ENCODE measurements at regions not wholly inside any gene's neighbourhood (a gene's known extent, or its start where the extent isn't known, plus 50 kb on each side); places are given as distances from the start of the nearest gene placed in this dataset.

DNA sequence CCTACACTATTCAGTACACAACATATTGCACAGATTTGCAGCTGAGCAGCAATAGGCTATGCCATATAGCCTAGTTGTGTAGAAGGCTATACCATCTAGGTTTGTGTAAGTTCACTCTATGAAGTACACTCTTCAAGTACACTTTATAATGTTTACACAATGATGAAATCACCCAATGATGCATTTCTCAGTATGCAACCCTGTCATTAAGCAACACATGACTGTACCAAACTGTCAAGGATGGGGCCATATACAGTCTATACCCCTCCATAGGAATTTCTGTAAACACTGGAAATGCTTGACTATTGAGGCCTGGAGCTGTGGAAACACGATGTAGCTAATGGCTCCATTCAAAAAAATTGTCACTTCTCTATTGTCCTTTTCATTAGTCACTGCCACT is 535.4 kb downstream of the EPM2A start:
- Histone ChIP-seq H3K36me3 (no peaks in the 10 kb centered on the region), H3K27ac (no peak overlapping the region), H3K4me3 (no peak overlapping the region), H3K4me1 (ENCODE audit: control insufficient read depth in 1 of 2, low read depth in 2 of 2) (no peaks in the 10 kb centered on the region), H3K9me3 (no peaks in the 10 kb centered on the region), H3K27me3 (replicated peaks; ENCODE audit: insufficient read depth) (no peaks in the 10 kb centered on the region)
- TF ChIP-seq, protein P1, sequence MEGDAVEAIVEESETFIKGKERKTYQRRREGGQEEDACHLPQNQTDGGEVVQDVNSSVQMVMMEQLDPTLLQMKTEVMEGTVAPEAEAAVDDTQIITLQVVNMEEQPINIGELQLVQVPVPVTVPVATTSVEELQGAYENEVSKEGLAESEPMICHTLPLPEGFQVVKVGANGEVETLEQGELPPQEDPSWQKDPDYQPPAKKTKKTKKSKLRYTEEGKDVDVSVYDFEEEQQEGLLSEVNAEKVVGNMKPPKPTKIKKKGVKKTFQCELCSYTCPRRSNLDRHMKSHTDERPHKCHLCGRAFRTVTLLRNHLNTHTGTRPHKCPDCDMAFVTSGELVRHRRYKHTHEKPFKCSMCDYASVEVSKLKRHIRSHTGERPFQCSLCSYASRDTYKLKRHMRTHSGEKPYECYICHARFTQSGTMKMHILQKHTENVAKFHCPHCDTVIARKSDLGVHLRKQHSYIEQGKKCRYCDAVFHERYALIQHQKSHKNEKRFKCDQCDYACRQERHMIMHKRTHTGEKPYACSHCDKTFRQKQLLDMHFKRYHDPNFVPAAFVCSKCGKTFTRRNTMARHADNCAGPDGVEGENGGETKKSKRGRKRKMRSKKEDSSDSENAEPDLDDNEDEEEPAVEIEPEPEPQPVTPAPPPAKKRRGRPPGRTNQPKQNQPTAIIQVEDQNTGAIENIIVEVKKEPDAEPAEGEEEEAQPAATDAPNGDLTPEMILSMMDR (IDR thresholded peaks at IDR 0.05): no peak
- DNase-seq (ENCODE audit: low spot score): no peak
- ATAC-seq (ENCODE audit: insufficient number of reproducible peaks, low FRiP score, low read depth): no peak

DNA sequence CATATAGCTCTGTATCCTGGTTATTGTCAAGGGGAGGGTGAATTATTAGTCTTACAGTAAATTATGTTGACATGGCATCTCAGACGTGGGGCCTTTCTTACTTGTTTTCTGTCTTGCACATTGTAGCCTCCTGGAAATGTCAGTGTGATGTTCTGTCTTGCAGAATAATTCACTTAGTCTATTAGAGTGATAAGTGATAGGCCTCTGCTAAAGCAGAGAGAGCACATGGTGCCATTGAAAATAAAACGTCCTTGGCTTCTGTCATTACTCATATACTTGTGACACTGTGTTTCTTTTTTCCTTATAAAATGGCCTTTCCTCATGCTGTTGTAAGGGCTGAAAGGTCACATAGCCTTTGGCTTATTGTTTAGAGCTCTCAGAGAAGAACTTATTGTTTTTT is 531.0 kb downstream of the EPM2A start:
- TF ChIP-seq, protein P1 (IDR thresholded peaks at IDR 0.05): no peak
- Histone ChIP-seq H3K36me3 (no peaks in the 10 kb centered on the region), H3K27ac (no peak overlapping the region), H3K4me1 (ENCODE audit: control insufficient read depth in 1 of 2, low read depth in 2 of 2) (no peaks in the 10 kb centered on the region), H3K27me3 (replicated peaks; ENCODE audit: insufficient read depth) (no peaks in the 10 kb centered on the region), H3K9me3 (no peaks in the 10 kb centered on the region), H3K4me3 (no peak overlapping the region)
- no peak for ATAC-seq (ENCODE audit: insufficient number of reproducible peaks, low FRiP score, low read depth)
- no peak for DNase-seq (ENCODE audit: low spot score)

DNA sequence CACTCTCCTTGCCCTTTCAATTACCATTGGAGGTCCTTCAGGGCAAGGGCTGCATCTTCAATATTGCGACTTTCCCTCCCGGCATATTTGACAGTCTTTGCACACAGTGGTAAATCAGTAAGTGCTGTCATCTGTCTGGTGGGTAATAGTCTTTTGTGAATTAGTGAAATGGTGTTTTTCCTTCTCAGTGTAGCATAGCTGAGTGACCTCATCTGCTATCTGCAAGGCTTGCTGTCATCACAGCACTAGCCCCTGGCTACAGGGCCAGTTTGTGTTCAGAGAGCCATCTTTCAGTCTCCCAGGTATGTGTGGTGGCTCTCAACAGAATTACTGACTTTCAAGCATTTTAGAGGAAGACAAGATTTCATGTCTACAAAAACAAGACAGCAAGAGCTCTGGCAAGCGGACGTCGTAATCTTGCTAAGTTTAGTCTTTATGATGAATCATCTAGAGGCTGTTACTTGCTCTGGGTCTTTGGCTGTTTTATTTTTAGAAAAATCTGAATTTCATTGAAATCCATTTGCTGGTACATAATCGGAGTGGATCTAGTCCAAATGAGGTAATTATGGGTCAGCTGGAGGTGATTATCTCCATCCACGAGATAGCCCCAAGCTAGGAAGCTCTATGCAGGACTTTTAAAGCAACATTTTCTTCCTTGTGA is 528.9 kb downstream of the EPM2A start:
- ATAC-seq (ENCODE audit: insufficient number of reproducible peaks, low FRiP score, low read depth) (no peak), DNase-seq (ENCODE audit: low spot score) (no peak)
- no peaks in the 10 kb centered on the region for H3K9me3 ChIP-seq
- no peak overlapping the region for H3K27ac ChIP-seq
- H3K36me3 ChIP-seq: no peaks in the 10 kb centered on the region
- H3K4me3 ChIP-seq: no peak overlapping the region
- TF ChIP-seq, protein P1 (IDR thresholded peaks at IDR 0.05): no peak
- no peaks in the 10 kb centered on the region for H3K4me1 ChIP-seq (ENCODE audit: control insufficient read depth in 1 of 2, low read depth in 2 of 2)
- no peaks in the 10 kb centered on the region for H3K27me3 ChIP-seq (replicated peaks; ENCODE audit: insufficient read depth)

DNA sequence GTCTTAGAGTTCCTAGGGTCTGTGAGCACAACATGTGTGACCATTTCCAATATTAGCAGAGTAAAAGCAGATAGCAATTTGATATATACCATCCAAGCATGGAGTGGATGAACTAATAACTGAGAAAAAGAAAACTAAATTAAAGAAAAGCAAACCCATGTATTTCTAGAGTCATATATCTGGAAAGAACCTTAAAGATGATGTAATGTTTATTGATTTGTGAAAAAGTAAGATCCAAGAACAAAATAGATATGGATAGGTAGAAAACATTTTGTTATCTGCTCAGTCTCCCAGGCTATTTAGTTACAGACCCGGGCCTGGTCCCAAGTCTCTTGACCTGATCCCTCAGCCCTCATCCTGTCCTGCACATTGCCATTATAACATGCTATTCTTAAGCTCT is 526.8 kb downstream of the EPM2A start:
- DNase-seq (ENCODE audit: low spot score) (no peak), ATAC-seq (ENCODE audit: insufficient number of reproducible peaks, low FRiP score, low read depth) (no peak)
- Histone ChIP-seq H3K27me3 (replicated peaks; ENCODE audit: insufficient read depth) (no peaks in the 10 kb centered on the region), H3K27ac (no peak overlapping the region), H3K4me1 (ENCODE audit: control insufficient read depth in 1 of 2, low read depth in 2 of 2) (no peaks in the 10 kb centered on the region), H3K4me3 (no peak overlapping the region), H3K36me3 (no peaks in the 10 kb centered on the region), H3K9me3 (no peaks in the 10 kb centered on the region)
- TF ChIP-seq, protein P1 (IDR thresholded peaks at IDR 0.05): no peak

DNA sequence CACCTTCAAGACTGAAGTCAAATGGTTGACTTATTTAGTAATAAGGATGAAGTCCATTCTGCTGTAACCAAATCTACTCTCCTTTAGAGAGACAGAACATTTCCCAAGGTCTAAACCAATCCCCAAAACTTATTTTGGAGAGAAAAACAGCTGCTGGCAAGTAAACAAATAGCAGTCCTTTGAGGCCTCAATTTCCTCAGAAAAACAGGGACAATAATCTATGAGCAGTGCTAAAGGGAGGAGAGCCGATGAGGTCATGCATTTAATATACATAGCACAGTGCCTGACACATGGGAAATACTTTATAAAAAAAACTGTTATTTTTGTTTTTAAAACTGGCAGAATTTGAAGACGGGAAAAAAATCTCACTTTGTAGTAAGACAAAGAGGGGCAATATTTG is 526.0 kb downstream of the EPM2A start:
- H3K27ac ChIP-seq: no peak overlapping the region
- H3K27me3 ChIP-seq (replicated peaks; ENCODE audit: insufficient read depth): no peaks in the 10 kb centered on the region
- no peak overlapping the region for H3K4me3 ChIP-seq
- ATAC-seq (ENCODE audit: insufficient number of reproducible peaks, low FRiP score, low read depth) (no peak), DNase-seq (ENCODE audit: low spot score) (no peak)
- TF ChIP-seq, protein P1 (IDR thresholded peaks at IDR 0.05): no peak
- H3K9me3 ChIP-seq: no peaks in the 10 kb centered on the region
- H3K4me1 ChIP-seq (ENCODE audit: control insufficient read depth in 1 of 2, low read depth in 2 of 2): no peaks in the 10 kb centered on the region
- H3K36me3 ChIP-seq: no peaks in the 10 kb centered on the region
